ENCODE measurements at regions not wholly inside any gene's neighbourhood (a gene's known extent, or its start where the extent isn't known, plus 50 kb on each side); places are given as distances from the start of the nearest gene placed in this dataset.

- Mint-ChIP-seq H3K36me3 (no peaks in the 10 kb centered on the region), H3K4me1 (no peaks in the 10 kb centered on the region), H3K27ac (peak overlapping the region in 1 of 6 donors; percentile 16), H3K4me3 (no peak overlapping the region), H3K27me3 (peaks cover 0 to 13% (median 13%) of the 10 kb centered on the region in 3 donors), H3K9me3 (no peaks in the 10 kb centered on the region)
- DNase-seq: no peak
- ATAC-seq (ENCODE audit: low read depth in 2 of 2): no peak
Observed at GRCh38 chr4:42708625-42709024, 51.7 kb upstream of the ATP8A1 start.

All from naive B cell (primary cell).